Brain microvascular endothelial cell (primary cell): ENCODE measurements at regions not wholly inside any gene's neighbourhood (a gene's known extent, or its start where the extent isn't known, plus 50 kb on each side); places are given as distances from the start of the nearest gene placed in this dataset.

Source experiments
- DNase-seq: peaks from one replicate; pipeline ENCODE4 v3.0.0-alpha.2; 2020
- H3K27ac ChIP-seq: fragments of 250-450 bp; sonication (Bioruptor Pico); 2 replicates; pipeline ENCODE4 v1.5.1; 2020; ENCODE audit warnings: mild to moderate bottlenecking, moderate library complexity
- H3K27me3 ChIP-seq: fragments of 250-450 bp; sonication (Bioruptor Pico); replicated peaks from 2 replicates; pipeline ENCODE4 v1.5.1; 2020; ENCODE audit warnings: mild to moderate bottlenecking
- H3K36me3 ChIP-seq: fragments of 250-450 bp; sonication (Bioruptor Pico); replicated peaks from 2 replicates; pipeline ENCODE4 v1.5.1; 2020; ENCODE audit warnings: mild to moderate bottlenecking
- H3K4me3 ChIP-seq: 2 replicates; pipeline ENCODE4 v1.5.1; 2011; ENCODE audit warnings: low read depth, mild to moderate bottlenecking, control low read depth, low read length, moderate library complexity
- in situ Hi-C: cut with HindIII; loops from 2 replicates; pipeline ENCODE4 v1.10.0; 2017; ENCODE audit warnings: low sequenced_read_pairs, low pct_ligation_motif_present
- TF ChIP-seq, protein P1 (sequence below): IDR thresholded peaks from 2 replicates; pipeline ENCODE4 v1.5.1; 2011; ENCODE audit warnings: low read depth, mild to moderate bottlenecking, moderate library complexity, low read length, control low read depth, inconsistent platforms; ENCODE audit errors: missing control alignments

DNA sequence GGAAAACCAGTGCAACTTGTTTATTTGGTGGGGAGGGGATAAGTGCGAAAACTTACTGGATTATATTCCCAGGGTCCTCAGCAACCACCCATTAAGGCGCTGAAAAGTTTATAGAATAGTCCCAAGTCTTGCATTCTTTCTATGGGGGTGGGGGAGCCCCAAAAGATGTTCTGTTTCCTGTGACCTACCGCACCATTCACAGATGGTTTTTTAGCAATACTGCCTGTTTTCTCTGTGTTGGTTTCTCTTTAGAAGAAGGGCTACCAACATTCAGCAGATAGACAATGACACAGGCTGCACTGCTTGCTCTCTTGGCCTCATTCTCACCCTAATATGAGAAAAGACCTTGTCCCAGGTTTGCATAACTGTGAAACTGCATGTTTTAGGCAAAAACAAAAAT is 86.5 kb downstream of the FAM76B start:
- Histone ChIP-seq H3K27me3 (no peaks in the 10 kb centered on the region), H3K27ac (no peak overlapping the region), H3K36me3 (no peaks in the 10 kb centered on the region), H3K4me3 (no peak overlapping the region)
- TF ChIP-seq, protein P1, sequence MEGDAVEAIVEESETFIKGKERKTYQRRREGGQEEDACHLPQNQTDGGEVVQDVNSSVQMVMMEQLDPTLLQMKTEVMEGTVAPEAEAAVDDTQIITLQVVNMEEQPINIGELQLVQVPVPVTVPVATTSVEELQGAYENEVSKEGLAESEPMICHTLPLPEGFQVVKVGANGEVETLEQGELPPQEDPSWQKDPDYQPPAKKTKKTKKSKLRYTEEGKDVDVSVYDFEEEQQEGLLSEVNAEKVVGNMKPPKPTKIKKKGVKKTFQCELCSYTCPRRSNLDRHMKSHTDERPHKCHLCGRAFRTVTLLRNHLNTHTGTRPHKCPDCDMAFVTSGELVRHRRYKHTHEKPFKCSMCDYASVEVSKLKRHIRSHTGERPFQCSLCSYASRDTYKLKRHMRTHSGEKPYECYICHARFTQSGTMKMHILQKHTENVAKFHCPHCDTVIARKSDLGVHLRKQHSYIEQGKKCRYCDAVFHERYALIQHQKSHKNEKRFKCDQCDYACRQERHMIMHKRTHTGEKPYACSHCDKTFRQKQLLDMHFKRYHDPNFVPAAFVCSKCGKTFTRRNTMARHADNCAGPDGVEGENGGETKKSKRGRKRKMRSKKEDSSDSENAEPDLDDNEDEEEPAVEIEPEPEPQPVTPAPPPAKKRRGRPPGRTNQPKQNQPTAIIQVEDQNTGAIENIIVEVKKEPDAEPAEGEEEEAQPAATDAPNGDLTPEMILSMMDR, result no peak
- in situ Hi-C loops, result no loop called here
- DNase-seq, result no peak

GRCh38 chr11:95702526-95702925 is 87.1 kb downstream of the FAM76B start:
- in situ Hi-C loops, result no loop called here
- Histone ChIP-seq H3K36me3 (no peaks in the 10 kb centered on the region), H3K4me3 (no peak overlapping the region), H3K27me3 (no peaks in the 10 kb centered on the region), H3K27ac (no peak overlapping the region)
- DNase-seq, result peak; percentile 73
- TF ChIP-seq, protein P1, result no peak

- H3K4me3 ChIP-seq, result no peak overlapping the region
- in situ Hi-C loops, result no loop called here
- H3K36me3 ChIP-seq, result no peaks in the 10 kb centered on the region
- TF ChIP-seq, protein P1, result no peak
- no peak overlapping the region for H3K27ac ChIP-seq
- H3K27me3 ChIP-seq, result no peaks in the 10 kb centered on the region
- DNase-seq, result no peak
Observed at GRCh38 chr11:95700471-95700817, 89.1 kb downstream of the FAM76B start.

DNA sequence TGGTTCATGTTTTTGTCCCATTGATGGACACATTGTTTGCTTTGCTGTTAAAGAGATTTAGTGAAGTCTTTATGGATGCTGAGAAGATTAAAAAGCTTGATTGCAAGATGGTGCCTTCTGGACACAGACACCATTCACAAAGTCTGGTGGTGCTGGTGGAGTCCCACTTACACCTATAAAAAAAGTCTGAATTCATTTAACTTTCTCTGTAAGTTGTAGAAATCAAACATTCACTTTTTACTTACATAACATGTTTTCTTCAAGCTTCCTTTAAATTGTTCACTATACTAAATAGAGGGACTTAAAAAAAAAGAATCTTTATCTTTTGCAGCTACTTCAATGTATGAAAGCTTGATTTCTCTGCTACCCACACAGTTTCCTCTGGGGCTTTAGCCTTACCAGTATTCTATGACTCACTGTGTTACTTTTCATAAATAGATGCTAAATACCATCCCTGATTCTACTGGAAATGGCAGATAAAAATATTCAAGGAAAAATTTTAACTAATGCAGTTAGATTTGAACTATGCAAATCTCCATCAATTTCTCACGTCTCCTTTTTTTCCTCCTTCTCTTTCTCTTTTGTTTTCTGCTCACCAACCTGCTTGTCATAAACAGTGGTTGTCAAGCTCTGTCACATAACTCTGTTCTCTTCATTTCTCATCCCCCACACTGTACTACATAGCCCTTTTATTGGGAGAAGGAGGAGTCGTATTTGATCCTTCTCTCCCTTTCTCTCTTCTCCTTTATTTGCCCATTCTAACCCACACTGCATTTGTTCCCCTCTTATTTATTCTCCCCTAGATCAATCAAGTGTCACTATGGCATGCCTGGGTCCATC is 89.7 kb downstream of the FAM76B start:
- H3K27ac ChIP-seq, result no peak overlapping the region

GRCh38 chr11:95698676-95699557 is 90.7 kb downstream of the FAM76B start:
- Histone ChIP-seq H3K4me3 (no peak overlapping the region), H3K36me3 (no peaks in the 10 kb centered on the region), H3K27ac (no peak overlapping the region), H3K27me3 (no peaks in the 10 kb centered on the region)
- TF ChIP-seq, protein P1, result no peak
- in situ Hi-C loops, result no loop called here
- DNase-seq, result no peak

More for the DNA sequence above, 89.7 kb downstream of the FAM76B start:
- TF ChIP-seq, protein P1, result no peak
- no peaks in the 10 kb centered on the region for H3K27me3 ChIP-seq
- DNase-seq, result no peak
- no peaks in the 10 kb centered on the region for H3K36me3 ChIP-seq
- no peak overlapping the region for H3K4me3 ChIP-seq
- in situ Hi-C loops, result no loop called here
